Transverse colon (tissue), 4 donors: ENCODE measurements at regions not wholly inside any gene's neighbourhood (a gene's known extent, or its start where the extent isn't known, plus 50 kb on each side); places are given as distances from the start of the nearest gene placed in this dataset.
A peak's percentile ranks its signal among the peaks of the same experiment; 100 is the strongest.

ENCODE experiments used
- DNase-seq: peaks from one replicate; pipeline ENCODE4 v3.0.0-alpha.2; 2019
- H3K27ac ChIP-seq, 4 donors: fragments of 200-600 bp; sonication (generic); 2 replicates each; pipeline ENCODE4 v1.5.1; 2016 to 2018; ENCODE audit warnings: inconsistent platforms in 4 of 4
- H3K27me3 ChIP-seq: fragments of 200-600 bp; sonication (generic); 2 replicates; pipeline ENCODE4 v1.5.1; 2017; ENCODE audit warnings: inconsistent platforms
- H3K36me3 ChIP-seq, 4 donors: fragments of 200-600 bp; sonication (generic); 2 replicates each; pipeline ENCODE4 v1.5.1; 2017 to 2019; ENCODE audit warnings: inconsistent platforms in 4 of 4
- H3K4me1 ChIP-seq, 4 donors: fragments of 200-600 bp; sonication (generic); 2 replicates each; pipeline ENCODE4 v1.5.1; 2017 to 2020; ENCODE audit warnings: inconsistent platforms in 4 of 4
- H3K4me3 ChIP-seq, 4 donors: fragments of 200-600 bp; sonication (generic); 1 replicate in 1 of 4; 2 replicates in 3 of 4; pipeline versions ENCODE4 v1.5.1 to v1.6.1; 2017 to 2019; ENCODE audit warnings: inconsistent platforms in 4 of 4
- H3K9me3 ChIP-seq, 2 donors: fragments of 200-600 bp; sonication (generic); 2 replicates each; pipeline ENCODE4 v1.5.1; 2017 to 2019; ENCODE audit warnings: inconsistent platforms in 2 of 2
- EP300 ChIP-seq: sonication (generic); formaldehyde crosslinking; IDR thresholded peaks from one replicate; pipeline ENCODE4 v1.6.1; 2017; ENCODE audit warnings: antibody characterized with exemption, low read depth
- POLR2A ChIP-seq: fragments of 450-650 bp; IDR thresholded peaks from one replicate; pipeline ENCODE4 v1.6.1; 2016; ENCODE audit warnings: antibody characterized with exemption, mild to moderate bottlenecking, moderate library complexity
- POLR2AphosphoS5 ChIP-seq, 3 donors: sonication (generic); formaldehyde crosslinking; IDR thresholded peaks; one replicate each; pipeline ENCODE4 v1.6.1; 2016; ENCODE audit warnings: antibody characterized with exemption in 3 of 3
- WGBS, 2 donors: methylation state at CpG; one replicate each; pipeline ENCODE4 v1.1.5; 2018; ENCODE audit warnings: low coverage in 1 of 2; 5-methylcytosine and 5-hydroxymethylcytosine counted together
- in situ Hi-C, 4 donors: fragments of 200-750 bp; cut with MboI; loops; one replicate each; pipeline versions ENCODE4 v1.15.0 to v1.15.1; 2017; ENCODE audit warnings: low sequenced_read_pairs in 3 of 4, low pct_ligation_motif_present in 1 of 4, low pct_unique_long_range_greater_than_20kb in 1 of 4
- intact Hi-C: fragments of 100-400 bp; cut with DNase I; formaldehyde crosslinking; loops from one replicate; pipeline ENCODE4 v1.15.1; 2023; ENCODE audit warnings: low total_unique reads
- TF ChIP-seq, protein P1 (sequence below), 5 experiments: fragments of 200-600 bp in 3 of 5; fragments of 450-650 bp in 2 of 5; sonication (generic) in 3 of 5; IDR thresholded peaks; 1 replicate in 2 of 5; 2 replicates in 3 of 5; pipeline ENCODE4 v1.5.1; 2016 to 2017; ENCODE audit warnings: antibody characterized with exemption in 5 of 5, inconsistent platforms in 3 of 5, mild to moderate bottlenecking in 2 of 5, moderate library complexity in 1 of 5

DNA sequence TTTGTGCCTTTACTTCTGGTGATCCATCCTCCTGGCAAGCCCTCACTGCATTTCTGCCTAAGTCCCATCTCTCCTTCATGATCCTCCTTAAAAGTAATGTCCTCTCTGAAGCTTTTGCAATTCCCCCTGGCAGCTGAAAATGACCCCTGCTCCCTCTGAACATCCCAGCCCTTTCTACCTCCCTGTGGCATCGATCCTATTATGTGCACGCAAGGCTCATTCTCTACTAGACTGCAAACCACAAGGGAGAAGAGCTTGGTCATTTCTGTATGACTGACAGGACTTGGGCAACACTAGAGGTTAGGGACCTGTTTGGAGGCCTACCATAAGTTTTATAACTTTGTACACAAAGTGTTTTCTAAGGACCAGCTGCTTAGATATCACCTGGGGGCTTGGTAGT lies 50.8 kb upstream of the RAP2C start:
- in situ Hi-C loops (no loop called here), intact Hi-C loops (no loop called here)
- Histone ChIP-seq H3K4me1 (no peaks in the 10 kb centered on the region), H3K9me3 (no peaks in the 10 kb centered on the region), H3K4me3 (no peak overlapping the region), H3K36me3 (no peaks in the 10 kb centered on the region), H3K27ac (peak overlapping the region in 1 of 4 donors; percentile 4), H3K27me3 (no peaks in the 10 kb centered on the region)
- TF ChIP-seq EP300 = no peak
- TF ChIP-seq, protein P1, sequence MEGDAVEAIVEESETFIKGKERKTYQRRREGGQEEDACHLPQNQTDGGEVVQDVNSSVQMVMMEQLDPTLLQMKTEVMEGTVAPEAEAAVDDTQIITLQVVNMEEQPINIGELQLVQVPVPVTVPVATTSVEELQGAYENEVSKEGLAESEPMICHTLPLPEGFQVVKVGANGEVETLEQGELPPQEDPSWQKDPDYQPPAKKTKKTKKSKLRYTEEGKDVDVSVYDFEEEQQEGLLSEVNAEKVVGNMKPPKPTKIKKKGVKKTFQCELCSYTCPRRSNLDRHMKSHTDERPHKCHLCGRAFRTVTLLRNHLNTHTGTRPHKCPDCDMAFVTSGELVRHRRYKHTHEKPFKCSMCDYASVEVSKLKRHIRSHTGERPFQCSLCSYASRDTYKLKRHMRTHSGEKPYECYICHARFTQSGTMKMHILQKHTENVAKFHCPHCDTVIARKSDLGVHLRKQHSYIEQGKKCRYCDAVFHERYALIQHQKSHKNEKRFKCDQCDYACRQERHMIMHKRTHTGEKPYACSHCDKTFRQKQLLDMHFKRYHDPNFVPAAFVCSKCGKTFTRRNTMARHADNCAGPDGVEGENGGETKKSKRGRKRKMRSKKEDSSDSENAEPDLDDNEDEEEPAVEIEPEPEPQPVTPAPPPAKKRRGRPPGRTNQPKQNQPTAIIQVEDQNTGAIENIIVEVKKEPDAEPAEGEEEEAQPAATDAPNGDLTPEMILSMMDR (IDR thresholded peaks at IDR 0.05) = no peak
- TF ChIP-seq POLR2A = no peak
- no peak for TF ChIP-seq POLR2AphosphoS5 (IDR thresholded peaks at IDR 0.05)
- WGBS, 2 donors = 81% methylated on average over 2 of the region's 2 CpGs; no CpG with 5 or more reads in 1 of the 2 donors
- DNase-seq = no peak
